ENCODE measurements at regions not wholly inside any gene's neighbourhood (a gene's known extent, or its start where the extent isn't known, plus 50 kb on each side); places are given as distances from the start of the nearest gene placed in this dataset.

DNA sequence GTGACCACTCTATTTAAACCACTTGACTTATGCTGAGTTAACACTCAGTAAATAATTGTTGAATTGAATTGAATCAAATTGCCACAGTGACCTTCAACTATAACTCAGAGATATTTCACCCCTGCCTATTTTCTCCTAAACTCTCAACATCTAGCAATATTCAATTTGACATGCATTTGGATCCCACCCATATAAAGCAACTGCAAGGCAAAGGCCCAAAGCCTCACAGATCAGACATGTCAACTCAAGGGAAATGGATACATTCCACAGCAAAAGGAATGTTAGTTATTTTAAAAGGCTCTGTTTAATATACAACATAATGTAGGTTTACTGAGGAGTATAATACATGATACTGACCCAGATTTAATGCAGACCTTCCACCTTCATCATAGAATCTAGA lies 107.4 kb downstream of the KCTD12 start:
- no peak overlapping the region for H3K4me3 ChIP-seq (ENCODE audit: low read depth, low read length)
- TF ChIP-seq, protein P1, sequence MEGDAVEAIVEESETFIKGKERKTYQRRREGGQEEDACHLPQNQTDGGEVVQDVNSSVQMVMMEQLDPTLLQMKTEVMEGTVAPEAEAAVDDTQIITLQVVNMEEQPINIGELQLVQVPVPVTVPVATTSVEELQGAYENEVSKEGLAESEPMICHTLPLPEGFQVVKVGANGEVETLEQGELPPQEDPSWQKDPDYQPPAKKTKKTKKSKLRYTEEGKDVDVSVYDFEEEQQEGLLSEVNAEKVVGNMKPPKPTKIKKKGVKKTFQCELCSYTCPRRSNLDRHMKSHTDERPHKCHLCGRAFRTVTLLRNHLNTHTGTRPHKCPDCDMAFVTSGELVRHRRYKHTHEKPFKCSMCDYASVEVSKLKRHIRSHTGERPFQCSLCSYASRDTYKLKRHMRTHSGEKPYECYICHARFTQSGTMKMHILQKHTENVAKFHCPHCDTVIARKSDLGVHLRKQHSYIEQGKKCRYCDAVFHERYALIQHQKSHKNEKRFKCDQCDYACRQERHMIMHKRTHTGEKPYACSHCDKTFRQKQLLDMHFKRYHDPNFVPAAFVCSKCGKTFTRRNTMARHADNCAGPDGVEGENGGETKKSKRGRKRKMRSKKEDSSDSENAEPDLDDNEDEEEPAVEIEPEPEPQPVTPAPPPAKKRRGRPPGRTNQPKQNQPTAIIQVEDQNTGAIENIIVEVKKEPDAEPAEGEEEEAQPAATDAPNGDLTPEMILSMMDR (IDR thresholded peaks at IDR 0.05; ENCODE audit: low read depth, low read length, missing control alignments), result no peak
- no peak for DNase-seq (ENCODE audit: low read depth)

DNA sequence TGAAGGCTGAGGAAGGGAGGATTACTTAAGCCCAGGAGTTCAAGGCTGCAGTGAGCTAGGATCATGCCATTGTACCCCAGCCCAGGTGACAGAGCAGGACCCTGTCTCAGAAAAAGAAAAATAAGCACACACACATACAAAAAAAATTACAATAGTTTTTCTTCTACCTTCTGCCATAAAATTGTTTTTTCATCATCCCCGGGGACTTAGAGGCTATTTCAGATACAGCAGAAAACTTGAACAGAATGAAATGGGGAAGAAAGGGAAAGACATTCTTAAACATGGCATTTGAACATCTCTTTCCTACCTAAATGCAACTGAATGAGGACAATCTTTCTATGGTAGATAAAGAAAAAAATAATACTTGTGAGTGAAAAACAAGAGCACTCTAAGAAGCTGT lies 109.1 kb downstream of the KCTD12 start:
- no peak for DNase-seq (ENCODE audit: low read depth)
- TF ChIP-seq, protein P1 (IDR thresholded peaks at IDR 0.05; ENCODE audit: low read depth, low read length, missing control alignments), result no peak
- no peak overlapping the region for H3K4me3 ChIP-seq (ENCODE audit: low read depth, low read length)

DNA sequence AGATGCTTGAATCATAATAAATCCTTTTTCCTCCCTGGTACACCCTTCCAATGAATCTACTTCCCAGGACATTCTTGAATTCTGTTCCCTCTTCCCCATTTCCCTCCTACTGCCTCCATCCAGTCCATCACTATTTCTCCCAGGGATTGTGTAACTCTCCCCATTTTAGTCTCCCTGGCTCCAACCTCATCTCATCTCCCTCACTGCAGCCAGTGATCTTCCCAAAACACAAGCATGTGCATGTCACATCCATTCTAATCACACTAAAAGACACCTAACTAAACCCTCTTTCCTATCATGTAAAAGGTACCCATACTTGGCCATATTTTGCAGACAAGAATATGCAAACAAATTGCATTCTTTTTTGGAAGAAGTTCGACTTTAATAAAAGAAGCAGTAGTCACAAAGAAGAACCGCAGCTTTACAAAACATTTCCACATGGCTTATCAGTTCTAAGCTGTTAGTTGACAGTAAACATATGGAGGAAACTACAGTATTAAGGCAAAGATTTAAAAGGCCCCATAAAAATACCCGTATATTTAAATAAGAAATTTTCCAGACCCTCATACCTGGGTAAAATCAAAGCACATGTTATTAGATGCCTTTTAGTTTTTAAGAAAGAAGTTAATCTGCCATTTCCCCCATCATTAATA lies 111.0 kb downstream of the KCTD12 start:
- no peak for DNase-seq (ENCODE audit: low read depth)
- TF ChIP-seq, protein P1 (IDR thresholded peaks at IDR 0.05; ENCODE audit: low read depth, low read length, missing control alignments), result no peak
- no peak overlapping the region for H3K4me3 ChIP-seq (ENCODE audit: low read depth, low read length)

DNA sequence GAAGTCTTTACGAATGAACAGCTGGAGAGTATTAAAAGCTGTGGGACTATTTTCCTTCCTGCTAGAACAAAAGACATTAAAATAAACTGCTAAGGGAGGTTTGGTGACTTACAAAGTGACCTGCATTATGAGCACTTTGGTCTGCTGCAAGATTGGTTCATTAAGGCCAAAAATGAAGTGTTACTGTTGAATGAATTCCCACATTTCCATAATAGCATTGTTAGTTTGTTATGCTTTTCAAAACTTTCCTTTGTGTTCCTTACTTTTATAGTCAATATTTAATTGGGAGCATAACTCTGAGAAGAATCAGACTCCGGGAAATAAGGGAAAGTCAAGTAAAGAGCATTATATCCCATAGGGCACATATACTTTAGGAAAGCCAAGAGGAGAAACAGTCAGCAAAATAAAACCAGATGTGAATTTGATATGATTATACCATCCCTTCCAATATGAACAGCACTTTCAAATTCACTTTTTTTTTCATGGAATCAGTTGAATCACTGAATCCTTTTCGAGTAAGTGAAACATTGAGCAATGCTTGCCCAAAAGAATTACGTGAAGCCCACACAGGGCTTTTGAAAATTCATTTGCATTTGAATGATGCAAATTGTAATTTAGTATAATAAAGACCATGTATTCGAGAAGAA lies 112.6 kb downstream of the KCTD12 start:
- TF ChIP-seq, protein P1 (IDR thresholded peaks at IDR 0.05; ENCODE audit: low read depth, low read length, missing control alignments), result no peak
- DNase-seq (ENCODE audit: low read depth), result no peak
- no peak overlapping the region for H3K4me3 ChIP-seq (ENCODE audit: low read depth, low read length)

DNA sequence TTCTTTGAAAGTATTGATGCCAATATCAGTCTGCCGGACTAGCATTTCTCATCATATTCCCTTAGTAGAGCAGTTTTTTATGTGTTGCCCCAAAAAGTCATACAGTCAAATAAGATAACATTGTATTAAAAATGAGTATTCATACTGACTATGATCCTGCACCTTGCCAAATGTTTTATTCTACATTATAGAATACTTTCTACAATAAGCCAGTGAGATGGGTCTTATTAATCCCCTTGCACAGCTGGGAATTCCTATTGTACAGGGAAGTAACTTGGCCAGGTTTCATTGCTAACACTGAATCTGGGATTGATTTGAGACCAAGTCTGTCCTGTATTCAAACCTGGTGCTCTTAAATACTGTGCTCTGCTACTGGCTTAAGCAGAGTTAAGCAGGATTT lies 114.0 kb downstream of the KCTD12 start:
- TF ChIP-seq, protein P1 (IDR thresholded peaks at IDR 0.05; ENCODE audit: low read depth, low read length, missing control alignments), result no peak
- DNase-seq (ENCODE audit: low read depth), result no peak
- H3K4me3 ChIP-seq (ENCODE audit: low read depth, low read length), result no peak overlapping the region

DNA sequence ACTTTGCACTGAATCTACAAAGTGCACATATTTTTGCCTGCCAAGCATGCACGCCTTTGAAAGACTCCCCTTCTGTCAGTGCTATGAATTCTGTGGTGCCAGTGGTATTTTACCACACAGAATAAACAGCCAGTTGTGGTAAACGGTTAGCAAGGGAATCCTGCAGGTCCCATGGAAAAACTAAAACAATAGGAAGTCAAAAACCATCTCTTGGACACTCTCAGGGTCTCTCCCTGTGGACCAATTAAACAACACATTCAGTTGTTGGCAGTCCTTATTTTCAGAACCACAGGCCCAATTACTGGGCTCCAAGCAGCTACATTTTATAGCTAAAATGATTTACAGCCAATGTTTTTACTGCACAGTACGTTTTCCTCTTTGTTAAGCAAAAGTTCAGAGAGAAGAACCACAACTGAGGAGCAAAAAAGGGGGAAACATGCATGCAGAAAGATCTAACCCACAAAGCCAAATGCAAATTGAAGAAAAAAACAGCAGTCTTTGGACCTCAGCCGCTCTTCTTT lies 116.9 kb downstream of the KCTD12 start:
- no peak overlapping the region for H3K4me3 ChIP-seq (ENCODE audit: low read depth, low read length)
- TF ChIP-seq, protein P1 (IDR thresholded peaks at IDR 0.05; ENCODE audit: low read depth, low read length, missing control alignments), result no peak
- no peak for DNase-seq (ENCODE audit: low read depth)
